ENCODE measurements at regions not wholly inside any gene's neighbourhood (a gene's known extent, or its start where the extent isn't known, plus 50 kb on each side); places are given as distances from the start of the nearest gene placed in this dataset.

DNA sequence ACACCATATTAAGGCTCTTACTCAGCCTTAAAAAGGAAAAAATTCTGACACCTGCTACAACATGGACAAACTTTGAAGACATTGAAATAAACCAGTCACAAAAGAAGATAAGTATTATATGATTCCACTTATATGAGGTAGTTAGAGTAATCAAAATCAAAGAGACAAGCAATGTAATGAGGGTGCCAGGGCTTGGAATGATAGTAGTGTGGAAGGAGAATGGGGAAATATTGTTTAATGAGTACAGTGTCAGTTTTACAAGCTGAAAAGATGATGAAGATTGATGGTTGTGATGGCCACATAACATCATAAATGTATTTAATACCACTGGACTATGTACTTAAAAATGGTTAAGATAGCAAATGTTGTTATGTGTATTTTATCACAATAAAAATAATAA is 485.7 kb downstream of the SPATA31D1 start:
- Histone ChIP-seq H3K36me3 (ENCODE audit: control insufficient read depth, insufficient read depth, low read length) (no peaks in the 10 kb centered on the region), H3K4me3 (ENCODE audit: low read depth, low read length) (no peak overlapping the region), H3K27me3 (ENCODE audit: control insufficient read depth, insufficient read depth, low read length) (no peaks in the 10 kb centered on the region)
- no peak for DNase-seq (ENCODE audit: low read depth)
- FAIRE-seq, result no peak
- TF ChIP-seq CTCF (IDR thresholded peaks at IDR 0.05; ENCODE audit: insufficient read depth, low read length, severe bottlenecking), result no peak

GRCh38 chr9:82475584-82476301 is 487.2 kb downstream of the SPATA31D1 start:
- DNase-seq (ENCODE audit: low read depth) (no peak), FAIRE-seq (no peak)
- Histone ChIP-seq H3K36me3 (ENCODE audit: control insufficient read depth, insufficient read depth, low read length) (no peaks in the 10 kb centered on the region), H3K27me3 (ENCODE audit: control insufficient read depth, insufficient read depth, low read length) (no peaks in the 10 kb centered on the region), H3K4me3 (ENCODE audit: low read depth, low read length) (no peak overlapping the region)
- TF ChIP-seq CTCF (IDR thresholded peaks at IDR 0.05; ENCODE audit: insufficient read depth, low read length, severe bottlenecking), result no peak

DNA sequence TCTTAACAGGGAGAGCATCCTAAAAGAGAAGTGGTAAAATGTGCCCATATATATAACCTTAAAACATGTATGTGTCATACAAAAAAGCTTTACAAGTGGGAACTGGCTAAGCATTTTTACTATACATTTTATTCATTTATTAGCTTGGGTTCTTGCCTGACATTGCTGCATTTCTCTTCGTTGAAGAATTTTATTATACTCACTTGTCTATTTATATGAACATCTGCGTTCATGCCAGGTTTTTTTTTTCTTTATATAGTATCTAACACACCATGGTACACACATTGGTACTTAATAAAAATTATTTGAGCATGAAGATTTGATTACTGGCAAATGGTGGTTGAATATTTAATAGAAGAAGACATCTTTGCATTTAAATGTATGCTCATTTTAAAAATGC is 492.3 kb downstream of the SPATA31D1 start:
- no peak for TF ChIP-seq CTCF (IDR thresholded peaks at IDR 0.05; ENCODE audit: insufficient read depth, low read length, severe bottlenecking)
- FAIRE-seq (no peak), DNase-seq (ENCODE audit: low read depth) (no peak)
- H3K36me3 ChIP-seq (ENCODE audit: control insufficient read depth, insufficient read depth, low read length), result no peaks in the 10 kb centered on the region
- H3K4me3 ChIP-seq (ENCODE audit: low read depth, low read length), result no peak overlapping the region
- no peaks in the 10 kb centered on the region for H3K27me3 ChIP-seq (ENCODE audit: control insufficient read depth, insufficient read depth, low read length)

DNA sequence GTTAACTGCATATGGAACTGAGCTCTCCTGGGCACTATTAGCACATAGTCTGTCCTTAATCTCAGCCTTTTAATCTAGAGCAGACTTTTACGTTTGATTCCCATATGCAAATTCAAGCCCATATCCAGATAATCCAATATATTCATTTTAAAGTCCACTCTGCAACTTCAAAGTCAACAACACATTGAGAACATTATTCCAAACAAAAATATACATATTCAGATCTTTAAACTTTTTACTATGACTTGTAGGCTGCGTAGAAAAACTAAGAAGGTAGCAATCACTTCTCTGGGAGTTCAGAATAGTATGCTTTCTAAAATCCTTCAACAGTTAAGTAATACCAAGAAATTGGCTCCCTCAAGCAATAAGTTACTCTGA is 499.4 kb downstream of the SPATA31D1 start:
- H3K27me3 ChIP-seq (ENCODE audit: control insufficient read depth, insufficient read depth, low read length), result no peaks in the 10 kb centered on the region
- DNase-seq (ENCODE audit: low read depth) (no peak), FAIRE-seq (no peak)
- no peak overlapping the region for H3K4me3 ChIP-seq (ENCODE audit: low read depth, low read length)
- no peaks in the 10 kb centered on the region for H3K36me3 ChIP-seq (ENCODE audit: control insufficient read depth, insufficient read depth, low read length)
- TF ChIP-seq CTCF (IDR thresholded peaks at IDR 0.05; ENCODE audit: insufficient read depth, low read length, severe bottlenecking), result no peak

- Histone ChIP-seq H3K36me3 (ENCODE audit: control insufficient read depth, insufficient read depth, low read length) (no peaks in the 10 kb centered on the region), H3K4me3 (ENCODE audit: low read depth, low read length) (no peak overlapping the region), H3K27me3 (ENCODE audit: control insufficient read depth, insufficient read depth, low read length) (no peaks in the 10 kb centered on the region)
- TF ChIP-seq CTCF (IDR thresholded peaks at IDR 0.05; ENCODE audit: insufficient read depth, low read length, severe bottlenecking), result no peak
- no peak for FAIRE-seq
- DNase-seq (ENCODE audit: low read depth), result no peak
These were observed 500.0 kb downstream of the SPATA31D1 start for GRCh38 chr9:82488313-82489200.

All from bronchial epithelial cell (primary cell).